ENCODE measurements at regions not wholly inside any gene's neighbourhood (a gene's known extent, or its start where the extent isn't known, plus 50 kb on each side); places are given as distances from the start of the nearest gene placed in this dataset.

DNA sequence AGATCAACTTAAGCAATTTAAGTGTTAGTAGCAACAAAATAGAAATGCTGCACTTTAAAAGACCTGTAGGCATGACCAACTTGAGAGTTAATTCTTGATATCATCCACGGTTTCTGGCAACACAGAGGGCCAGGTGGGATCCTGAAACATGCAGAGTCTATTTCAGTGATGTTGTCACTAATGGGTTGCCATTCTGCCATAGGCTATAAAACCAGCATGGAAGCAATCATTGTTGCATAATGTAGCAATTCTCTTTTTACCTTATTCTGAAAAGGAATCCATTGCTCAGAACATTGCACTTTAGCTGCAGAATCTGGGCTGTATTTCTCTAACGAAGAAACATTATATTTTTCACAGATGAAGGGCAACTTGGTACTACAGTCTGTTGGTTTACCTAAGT, 53.9 kb upstream of the CD302 start:
- TF ChIP-seq MYC (IDR thresholded peaks at IDR 0.05; ENCODE audit: borderline replicate concordance, low read length) (no peak), POLR2A (IDR thresholded peaks at IDR 0.05; ENCODE audit: low read length) (no peak), JUNB (IDR thresholded peaks at IDR 0.05) (no peak), EHF (CRISPR knock-in tag; IDR thresholded peaks at IDR 0.05) (no peak)
- TF ChIP-seq, protein P1, sequence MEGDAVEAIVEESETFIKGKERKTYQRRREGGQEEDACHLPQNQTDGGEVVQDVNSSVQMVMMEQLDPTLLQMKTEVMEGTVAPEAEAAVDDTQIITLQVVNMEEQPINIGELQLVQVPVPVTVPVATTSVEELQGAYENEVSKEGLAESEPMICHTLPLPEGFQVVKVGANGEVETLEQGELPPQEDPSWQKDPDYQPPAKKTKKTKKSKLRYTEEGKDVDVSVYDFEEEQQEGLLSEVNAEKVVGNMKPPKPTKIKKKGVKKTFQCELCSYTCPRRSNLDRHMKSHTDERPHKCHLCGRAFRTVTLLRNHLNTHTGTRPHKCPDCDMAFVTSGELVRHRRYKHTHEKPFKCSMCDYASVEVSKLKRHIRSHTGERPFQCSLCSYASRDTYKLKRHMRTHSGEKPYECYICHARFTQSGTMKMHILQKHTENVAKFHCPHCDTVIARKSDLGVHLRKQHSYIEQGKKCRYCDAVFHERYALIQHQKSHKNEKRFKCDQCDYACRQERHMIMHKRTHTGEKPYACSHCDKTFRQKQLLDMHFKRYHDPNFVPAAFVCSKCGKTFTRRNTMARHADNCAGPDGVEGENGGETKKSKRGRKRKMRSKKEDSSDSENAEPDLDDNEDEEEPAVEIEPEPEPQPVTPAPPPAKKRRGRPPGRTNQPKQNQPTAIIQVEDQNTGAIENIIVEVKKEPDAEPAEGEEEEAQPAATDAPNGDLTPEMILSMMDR (IDR thresholded peaks at IDR 0.05): no peak
- TF ChIP-seq, protein P2, sequence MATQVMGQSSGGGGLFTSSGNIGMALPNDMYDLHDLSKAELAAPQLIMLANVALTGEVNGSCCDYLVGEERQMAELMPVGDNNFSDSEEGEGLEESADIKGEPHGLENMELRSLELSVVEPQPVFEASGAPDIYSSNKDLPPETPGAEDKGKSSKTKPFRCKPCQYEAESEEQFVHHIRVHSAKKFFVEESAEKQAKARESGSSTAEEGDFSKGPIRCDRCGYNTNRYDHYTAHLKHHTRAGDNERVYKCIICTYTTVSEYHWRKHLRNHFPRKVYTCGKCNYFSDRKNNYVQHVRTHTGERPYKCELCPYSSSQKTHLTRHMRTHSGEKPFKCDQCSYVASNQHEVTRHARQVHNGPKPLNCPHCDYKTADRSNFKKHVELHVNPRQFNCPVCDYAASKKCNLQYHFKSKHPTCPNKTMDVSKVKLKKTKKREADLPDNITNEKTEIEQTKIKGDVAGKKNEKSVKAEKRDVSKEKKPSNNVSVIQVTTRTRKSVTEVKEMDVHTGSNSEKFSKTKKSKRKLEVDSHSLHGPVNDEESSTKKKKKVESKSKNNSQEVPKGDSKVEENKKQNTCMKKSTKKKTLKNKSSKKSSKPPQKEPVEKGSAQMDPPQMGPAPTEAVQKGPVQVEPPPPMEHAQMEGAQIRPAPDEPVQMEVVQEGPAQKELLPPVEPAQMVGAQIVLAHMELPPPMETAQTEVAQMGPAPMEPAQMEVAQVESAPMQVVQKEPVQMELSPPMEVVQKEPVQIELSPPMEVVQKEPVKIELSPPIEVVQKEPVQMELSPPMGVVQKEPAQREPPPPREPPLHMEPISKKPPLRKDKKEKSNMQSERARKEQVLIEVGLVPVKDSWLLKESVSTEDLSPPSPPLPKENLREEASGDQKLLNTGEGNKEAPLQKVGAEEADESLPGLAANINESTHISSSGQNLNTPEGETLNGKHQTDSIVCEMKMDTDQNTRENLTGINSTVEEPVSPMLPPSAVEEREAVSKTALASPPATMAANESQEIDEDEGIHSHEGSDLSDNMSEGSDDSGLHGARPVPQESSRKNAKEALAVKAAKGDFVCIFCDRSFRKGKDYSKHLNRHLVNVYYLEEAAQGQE (IDR thresholded peaks at IDR 0.05): no peak

Data from A549 (cell line).